ENCODE measurements at regions not wholly inside any gene's neighbourhood (a gene's known extent, or its start where the extent isn't known, plus 50 kb on each side); places are given as distances from the start of the nearest gene placed in this dataset.

DNA sequence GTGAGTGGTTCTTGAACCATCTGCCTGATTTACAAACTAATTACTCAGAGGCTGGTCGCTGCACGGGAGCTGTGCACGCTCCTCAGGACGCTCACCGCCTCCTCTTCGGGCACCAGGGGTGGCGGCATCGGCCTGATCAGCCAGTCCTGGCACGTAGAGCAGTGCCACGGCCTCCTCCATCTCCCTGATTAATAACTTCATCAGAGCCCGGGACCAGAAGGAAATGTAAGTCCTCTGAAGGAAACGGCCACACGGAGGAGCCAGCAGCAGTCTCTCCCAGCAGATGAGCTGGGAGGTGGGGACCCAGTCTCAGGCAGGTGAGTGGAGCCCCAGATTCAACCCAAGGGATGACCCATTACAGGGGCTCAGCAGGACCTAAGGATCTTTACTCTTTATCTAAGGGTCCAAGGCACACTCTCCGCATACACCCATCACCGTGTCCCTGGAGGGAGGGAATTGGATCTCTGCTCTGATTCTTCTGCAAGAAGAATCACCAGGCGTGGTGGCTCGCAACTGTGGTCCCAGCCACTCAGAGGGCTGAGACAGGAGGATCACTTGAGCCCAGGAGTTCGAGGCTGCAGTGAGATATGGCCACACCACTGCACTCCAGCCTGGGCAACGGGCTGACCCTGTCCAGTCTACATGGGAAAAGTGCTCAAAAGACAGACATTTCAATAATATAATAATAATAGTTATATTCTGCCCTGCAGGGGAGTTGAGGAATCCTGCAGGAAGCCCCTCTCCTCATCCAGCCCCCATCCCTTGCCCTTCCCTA is 366.5 kb downstream of the SEC14L1 start:
- no peak for DNase-seq

DNA sequence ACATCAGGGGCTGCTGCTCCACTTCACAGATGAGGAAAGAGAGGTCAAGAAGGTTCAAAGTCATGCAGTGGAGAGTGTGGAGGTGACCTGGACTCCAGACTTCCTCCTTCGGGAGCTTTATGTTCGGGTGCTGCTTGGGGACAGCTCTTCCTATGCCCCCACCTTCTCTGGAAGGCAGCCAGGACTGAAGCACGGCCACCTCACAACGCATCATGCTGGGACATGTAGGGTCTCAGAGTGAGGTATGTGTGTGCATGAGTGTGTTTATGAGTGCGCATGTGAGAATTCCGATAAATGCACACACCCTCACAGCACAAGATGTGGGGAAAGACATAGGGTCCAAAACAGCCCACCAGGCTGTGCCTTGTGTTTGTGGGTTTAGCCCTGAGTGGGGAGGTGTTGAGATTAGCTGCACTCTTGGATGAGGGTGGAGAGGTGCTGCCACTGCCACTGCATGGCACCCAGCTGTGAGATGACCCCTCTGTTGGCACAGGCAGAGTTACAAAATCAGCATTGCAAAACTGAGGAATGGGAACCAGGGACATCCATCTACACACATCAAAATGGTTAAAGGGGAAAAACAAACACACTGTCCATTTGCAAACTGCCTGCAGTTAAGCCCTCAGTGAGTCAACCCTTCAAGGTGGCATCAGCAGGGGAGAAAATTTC is 367.4 kb downstream of the SEC14L1 start:
- no peak for DNase-seq

DNA sequence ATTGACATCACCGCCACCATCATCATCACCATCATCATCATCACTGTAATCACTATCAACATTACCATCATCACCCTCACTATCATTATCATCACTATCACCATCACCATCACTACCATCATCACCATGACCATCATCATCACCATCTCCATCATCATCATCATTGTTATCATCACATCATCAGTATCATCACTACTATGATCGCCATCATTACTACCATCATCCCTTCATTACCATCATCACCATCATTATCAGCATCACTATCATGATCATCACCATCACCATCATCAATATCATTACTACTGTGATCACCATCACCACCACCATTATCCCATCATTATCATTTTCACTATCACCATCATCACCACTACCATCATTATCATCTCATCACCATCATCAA is 368.3 kb downstream of the SEC14L1 start:
- no peak for DNase-seq

GRCh38 chr17:77509599-77509998 is 368.8 kb downstream of the SEC14L1 start:
- DNase-seq: no peak

GRCh38 chr17:77510133-77510796 is 369.5 kb downstream of the SEC14L1 start:
- no peak for DNase-seq

- no peak for DNase-seq
Measured at GRCh38 chr17:77511514-77512061, 370.8 kb downstream of the SEC14L1 start.

- no peak for DNase-seq
Measured at GRCh38 chr17:77512062-77512946, 371.5 kb downstream of the SEC14L1 start.

DNA sequence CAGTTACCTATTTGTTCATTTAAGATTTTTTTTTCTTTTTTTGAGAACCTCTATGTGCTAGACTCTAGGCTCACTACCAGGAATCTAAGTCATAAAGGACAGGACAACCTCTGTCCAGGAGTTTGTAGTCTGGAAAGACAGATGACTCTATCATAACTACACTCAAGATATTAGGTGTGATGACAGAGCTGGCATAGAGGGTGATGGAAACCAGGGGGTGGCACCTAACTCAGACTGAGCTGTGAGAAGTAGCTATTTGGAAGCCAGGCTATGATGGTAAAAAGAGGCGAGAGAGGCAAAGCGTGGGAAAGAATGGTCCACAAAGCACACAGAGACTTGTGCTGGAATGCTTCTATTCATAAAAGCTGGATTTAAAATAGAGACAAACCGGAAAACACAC is 372.3 kb downstream of the SEC14L1 start:
- DNase-seq: no peak

- no peak for DNase-seq
Measured at GRCh38 chr17:77515227-77515626, 374.5 kb downstream of the SEC14L1 start.

DNA sequence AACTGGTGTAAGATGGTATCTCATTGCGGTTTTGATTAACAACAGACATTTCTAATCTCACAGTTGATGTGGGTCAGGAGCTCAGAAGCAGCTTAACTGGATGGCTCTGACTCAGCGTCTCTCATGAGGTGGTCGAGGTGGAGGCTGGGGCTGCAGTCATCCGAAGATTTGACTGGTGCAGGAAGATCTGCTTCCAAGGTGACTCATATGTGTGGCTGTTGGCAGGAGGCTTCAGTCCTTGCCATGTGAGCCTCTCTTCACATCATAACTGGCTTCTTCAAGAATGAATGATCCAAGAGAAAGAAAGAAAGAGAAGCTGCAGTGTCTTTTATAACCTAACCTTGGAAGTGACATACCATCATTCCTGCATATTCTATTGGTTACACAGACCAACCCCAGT is 376.1 kb downstream of the SEC14L1 start:
- DNase-seq: no peak

DNA sequence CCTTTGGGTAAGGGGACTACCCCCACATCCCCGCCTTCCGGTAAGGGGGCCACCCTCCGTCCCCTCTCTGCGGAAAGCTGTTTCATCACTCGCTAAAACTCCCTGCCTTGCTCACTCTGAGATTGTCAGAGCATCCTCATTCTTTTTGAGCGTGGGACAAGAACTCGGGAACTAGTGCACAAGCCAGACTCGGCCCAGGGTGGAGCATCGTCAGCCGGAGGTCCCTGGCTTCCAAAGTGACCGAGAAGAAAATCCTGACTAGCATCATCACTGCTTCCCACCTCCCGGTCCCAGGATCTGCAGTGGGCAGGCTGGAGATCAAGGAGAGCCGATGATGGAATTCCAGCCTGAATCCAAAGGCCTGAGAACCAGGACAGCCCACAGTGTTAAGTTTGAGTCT is 380.3 kb downstream of the SEC14L1 start:
- DNase-seq: no peak

- DNase-seq: no peak
Measured at GRCh38 chr17:77523540-77523939, 382.8 kb downstream of the SEC14L1 start.

DNA sequence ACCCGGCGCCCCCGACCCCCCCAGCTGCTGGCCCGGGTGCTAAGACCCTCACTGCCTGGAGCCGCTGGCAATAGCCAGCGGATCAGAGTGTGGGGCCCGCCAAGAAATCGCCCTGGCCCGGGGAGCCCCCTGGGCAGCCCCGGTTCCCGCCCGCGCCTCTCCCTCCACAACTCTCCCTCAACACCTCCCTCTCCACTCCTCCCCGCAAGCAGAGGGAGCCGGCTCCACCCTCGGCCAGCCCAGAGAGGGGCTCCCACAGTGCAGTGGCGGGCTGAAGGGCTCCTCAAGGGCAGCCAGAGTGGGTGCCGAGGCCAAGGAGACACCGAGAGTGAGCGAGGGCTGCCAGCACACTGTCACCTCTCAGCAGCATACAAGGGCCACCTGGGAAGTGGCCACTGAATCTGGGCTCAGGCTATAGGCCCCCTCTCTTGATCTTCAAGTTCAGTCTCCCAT is 385.5 kb downstream of the SEC14L1 start:
- no peak for DNase-seq

DNA sequence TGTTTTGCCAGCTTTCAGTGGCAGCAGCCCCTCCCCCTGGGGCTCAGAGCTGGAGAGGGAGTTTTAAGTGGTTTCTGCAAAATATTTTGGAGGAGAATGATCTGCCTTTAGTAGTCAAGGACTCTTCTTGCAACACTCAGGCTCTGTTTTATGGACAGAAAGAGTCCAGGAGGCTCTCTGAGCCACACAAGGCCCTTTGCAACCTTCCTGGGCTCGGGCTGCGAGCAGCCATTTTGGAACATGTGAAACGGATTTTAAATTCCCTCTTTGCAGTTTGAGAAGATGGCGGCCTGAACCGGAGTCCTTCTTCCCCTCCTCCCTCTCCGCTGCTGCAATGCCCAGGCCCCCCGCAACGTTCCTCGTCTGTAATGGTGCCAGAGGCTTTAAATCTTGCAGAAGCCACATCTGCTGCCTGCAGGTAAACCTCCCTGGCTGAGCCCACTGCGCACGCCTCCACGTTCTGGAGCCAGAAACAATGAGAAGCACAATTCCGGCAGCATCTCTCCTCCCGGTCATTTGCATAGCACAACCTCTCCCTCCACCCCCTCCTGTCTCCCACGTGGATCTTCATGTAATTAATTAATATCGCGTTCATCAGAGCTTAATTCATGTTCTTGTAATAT is 386.1 kb downstream of the SEC14L1 start:
- no peak for DNase-seq

DNA sequence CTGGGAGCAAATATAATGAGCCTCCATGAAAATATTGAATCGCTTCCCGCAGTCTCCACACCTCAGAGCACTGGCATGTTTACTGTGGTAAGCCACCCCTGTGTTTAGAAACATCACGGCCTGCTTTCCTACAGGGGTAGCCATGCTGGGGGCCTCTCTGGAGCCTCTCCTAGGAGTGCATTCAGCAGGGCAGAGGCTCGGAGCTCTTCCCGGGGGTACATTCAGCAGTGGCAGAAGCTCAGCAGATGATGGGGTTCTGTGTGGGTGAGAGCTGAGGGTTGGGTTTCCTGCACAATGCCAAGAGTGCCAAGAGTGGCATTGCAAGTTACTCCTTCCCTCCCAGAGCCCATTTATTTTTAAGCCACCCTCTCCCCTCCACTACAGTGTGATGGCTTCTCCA is 386.6 kb downstream of the SEC14L1 start:
- no peak for DNase-seq

DNA sequence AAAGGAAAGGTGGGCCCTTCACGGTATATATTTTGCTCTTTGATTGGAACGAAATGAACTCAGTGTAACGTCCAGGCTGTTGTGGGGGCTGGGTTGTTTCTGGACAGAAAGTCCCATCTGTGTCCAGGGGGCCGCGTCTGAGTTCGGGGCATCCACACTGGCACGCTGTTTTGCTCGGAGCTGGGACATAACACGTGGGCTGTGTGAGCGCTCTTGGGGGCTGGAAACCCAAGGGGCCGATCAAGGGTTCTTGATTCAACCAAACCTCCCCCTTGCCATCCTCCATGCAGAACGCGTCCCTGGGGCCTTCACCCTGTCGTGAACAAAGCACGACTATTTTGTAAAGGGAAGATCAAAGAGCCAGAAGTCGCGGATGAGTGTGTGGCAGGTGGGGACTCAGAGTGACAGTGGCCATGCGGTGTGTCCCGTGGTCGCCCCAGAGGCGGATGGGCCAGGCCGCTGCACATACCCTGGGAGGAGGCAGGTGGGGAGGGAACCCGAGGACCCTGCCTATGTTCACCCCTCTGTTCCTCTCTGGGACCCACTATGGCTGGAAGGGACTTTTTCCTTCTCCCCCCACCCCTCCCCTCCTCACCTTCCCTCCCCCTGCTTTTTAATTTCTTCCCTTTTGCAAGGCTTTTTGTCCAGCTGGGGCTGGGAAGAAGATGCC is 387.2 kb downstream of the SEC14L1 start:
- DNase-seq: no peak

GRCh38 chr17:77528516-77529327 is 388.0 kb downstream of the SEC14L1 start:
- peak; percentile 47 for DNase-seq

DNA sequence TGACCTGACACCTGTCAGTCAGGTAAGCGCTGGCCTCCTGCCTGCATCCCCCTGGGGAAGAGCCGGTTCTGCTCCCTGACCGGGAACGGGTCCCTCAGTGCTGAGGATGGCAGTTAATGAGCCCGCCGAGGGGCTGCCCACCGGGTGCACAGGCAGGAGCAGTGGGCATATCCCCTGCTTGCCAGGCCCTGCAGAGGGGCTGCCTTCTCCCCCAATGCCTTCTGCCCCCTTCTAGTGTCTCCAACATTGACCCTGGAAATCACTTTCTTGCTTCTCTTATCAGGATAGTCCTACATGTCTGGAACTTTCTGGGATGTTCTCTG is 388.5 kb downstream of the SEC14L1 start:
- no peak for DNase-seq

GRCh38 chr17:77530591-77530990 is 389.8 kb downstream of the SEC14L1 start:
- DNase-seq: no peak

GRCh38 chr17:77531002-77531401 is 390.2 kb downstream of the SEC14L1 start:
- DNase-seq: no peak

DNA sequence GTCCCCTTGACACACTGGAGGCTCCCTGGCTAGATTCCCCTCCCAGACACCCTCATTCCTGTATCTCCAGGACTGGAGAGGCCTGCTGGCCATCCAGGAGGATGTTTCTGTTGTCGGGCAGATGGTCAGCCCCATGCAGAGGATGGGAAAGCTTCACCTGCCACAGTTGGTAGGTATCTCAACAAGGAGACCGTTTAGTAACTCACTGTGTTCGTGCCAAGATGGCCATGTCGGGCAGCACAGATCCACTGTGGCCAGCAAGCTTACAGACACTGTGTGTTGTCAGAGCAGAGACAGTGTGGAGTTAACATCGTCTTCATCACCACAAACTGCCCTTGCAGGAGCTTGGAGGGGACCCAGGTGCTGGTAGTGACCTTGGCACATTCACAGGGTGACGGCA is 390.9 kb downstream of the SEC14L1 start:
- no peak for DNase-seq
